ENCODE measurements at regions not wholly inside any gene's neighbourhood (a gene's known extent, or its start where the extent isn't known, plus 50 kb on each side); places are given as distances from the start of the nearest gene placed in this dataset.

GRCh38 chr4:159980826-159981468 lies 878.1 kb downstream of the RAPGEF2 start:
- ChIA-PET POLR2A (no interaction called here), CTCF (no interaction called here)
- no peaks in the 10 kb centered on the region for H3K27me3 Mint-ChIP-seq
- H3K4me3 Mint-ChIP-seq, result no peak overlapping the region
- H3K9me3 Mint-ChIP-seq, result peaks cover 4% of the 10 kb centered on the region
- no peak for DNase-seq
- H3K27ac Mint-ChIP-seq, result no peak overlapping the region
- H3K4me1 Mint-ChIP-seq (ENCODE audit: low read depth), result no peaks in the 10 kb centered on the region
- intact Hi-C loops (cut with micrococcal nuclease), result no loop called here
- no peaks in the 10 kb centered on the region for H3K36me3 Mint-ChIP-seq

- ChIA-PET POLR2A (no interaction called here), CTCF (no interaction called here)
- DNase-seq, result no peak
- no peaks in the 10 kb centered on the region for H3K36me3 Mint-ChIP-seq
- H3K27ac Mint-ChIP-seq, result no peak overlapping the region
- intact Hi-C loops (cut with micrococcal nuclease), result no loop called here
- H3K4me1 Mint-ChIP-seq (ENCODE audit: low read depth), result no peaks in the 10 kb centered on the region
- no peaks in the 10 kb centered on the region for H3K27me3 Mint-ChIP-seq
- H3K9me3 Mint-ChIP-seq, result peaks cover 7% of the 10 kb centered on the region
- H3K4me3 Mint-ChIP-seq, result no peak overlapping the region
These were observed 878.6 kb downstream of the RAPGEF2 start for GRCh38 chr4:159981469-159981856.

GRCh38 chr4:159983082-159983481 lies 880.2 kb downstream of the RAPGEF2 start:
- no peak overlapping the region for H3K4me3 Mint-ChIP-seq
- H3K9me3 Mint-ChIP-seq, result peaks cover 6% of the 10 kb centered on the region
- ChIA-PET POLR2A (no interaction called here), CTCF (no interaction called here)
- H3K27me3 Mint-ChIP-seq, result no peaks in the 10 kb centered on the region
- no peak for DNase-seq
- intact Hi-C loops (cut with micrococcal nuclease), result no loop called here
- H3K4me1 Mint-ChIP-seq (ENCODE audit: low read depth), result no peaks in the 10 kb centered on the region
- no peak overlapping the region for H3K27ac Mint-ChIP-seq
- H3K36me3 Mint-ChIP-seq, result no peaks in the 10 kb centered on the region

GRCh38 chr4:160009656-160010493 lies 907.0 kb downstream of the RAPGEF2 start:
- ChIA-PET POLR2A (no interaction called here), CTCF (no interaction called here)
- no peak for DNase-seq
- intact Hi-C loops (cut with micrococcal nuclease), result no loop called here
- H3K9me3 Mint-ChIP-seq, result peaks cover 19% of the 10 kb centered on the region
- no peaks in the 10 kb centered on the region for H3K36me3 Mint-ChIP-seq
- H3K4me1 Mint-ChIP-seq (ENCODE audit: low read depth), result no peaks in the 10 kb centered on the region
- no peak overlapping the region for H3K27ac Mint-ChIP-seq
- no peaks in the 10 kb centered on the region for H3K27me3 Mint-ChIP-seq
- H3K4me3 Mint-ChIP-seq, result no peak overlapping the region

- intact Hi-C loops (cut with micrococcal nuclease), result no loop called here
- Mint-ChIP-seq H3K4me1 (ENCODE audit: low read depth) (no peaks in the 10 kb centered on the region), H3K9me3 (peaks cover 3% of the 10 kb centered on the region), H3K4me3 (no peak overlapping the region), H3K27me3 (no peaks in the 10 kb centered on the region), H3K27ac (no peak overlapping the region), H3K36me3 (no peaks in the 10 kb centered on the region)
- ChIA-PET CTCF (no interaction called here), POLR2A (no interaction called here)
- no peak for DNase-seq
These were observed 917.1 kb downstream of the RAPGEF2 start for GRCh38 chr4:160019936-160020335.

GRCh38 chr4:160020804-160021203 lies 917.9 kb downstream of the RAPGEF2 start:
- Mint-ChIP-seq H3K36me3 (no peaks in the 10 kb centered on the region), H3K27ac (no peak overlapping the region), H3K9me3 (peaks cover 3% of the 10 kb centered on the region), H3K27me3 (no peaks in the 10 kb centered on the region), H3K4me1 (ENCODE audit: low read depth) (no peaks in the 10 kb centered on the region), H3K4me3 (no peak overlapping the region)
- CTCF ChIA-PET, result no interaction called here
- no peak for DNase-seq
- POLR2A ChIA-PET, result no interaction called here
- intact Hi-C loops (cut with micrococcal nuclease), result no loop called here

- DNase-seq, result no peak
- CTCF ChIA-PET, result no interaction called here
- peaks cover 3% of the 10 kb centered on the region for H3K9me3 Mint-ChIP-seq
These were observed 919.0 kb downstream of the RAPGEF2 start for GRCh38 chr4:160021870-160022269.

GRCh38 chr4:160026721-160027120 lies 923.8 kb downstream of the RAPGEF2 start:
- intact Hi-C loops (cut with micrococcal nuclease), result no loop called here
- Mint-ChIP-seq H3K4me1 (ENCODE audit: low read depth) (no peaks in the 10 kb centered on the region), H3K36me3 (no peaks in the 10 kb centered on the region), H3K27me3 (no peaks in the 10 kb centered on the region), H3K27ac (no peak overlapping the region), H3K4me3 (no peak overlapping the region), H3K9me3 (peaks cover 3% of the 10 kb centered on the region)
- POLR2A ChIA-PET, result no interaction called here
- DNase-seq, result no peak
- CTCF ChIA-PET, result no interaction called here

More at GRCh38 chr4:160021870-160022269, 919.0 kb downstream of the RAPGEF2 start:
- Mint-ChIP-seq H3K4me1 (ENCODE audit: low read depth) (no peaks in the 10 kb centered on the region), H3K27me3 (no peaks in the 10 kb centered on the region), H3K36me3 (no peaks in the 10 kb centered on the region), H3K4me3 (no peak overlapping the region), H3K27ac (no peak overlapping the region)
- intact Hi-C loops (cut with micrococcal nuclease), result no loop called here
- POLR2A ChIA-PET, result no interaction called here

GRCh38 chr4:160034501-160034900 lies 931.6 kb downstream of the RAPGEF2 start:
- no peak for DNase-seq
- Mint-ChIP-seq H3K27me3 (no peaks in the 10 kb centered on the region), H3K4me3 (no peak overlapping the region), H3K9me3 (peaks cover 12% of the 10 kb centered on the region), H3K27ac (no peak overlapping the region), H3K36me3 (no peaks in the 10 kb centered on the region), H3K4me1 (ENCODE audit: low read depth) (no peaks in the 10 kb centered on the region)
- ChIA-PET POLR2A (no interaction called here), CTCF (no interaction called here)
- intact Hi-C loops (cut with micrococcal nuclease), result no loop called here

GRCh38 chr4:160038615-160039014 lies 935.7 kb downstream of the RAPGEF2 start:
- intact Hi-C loops (cut with micrococcal nuclease), result no loop called here
- Mint-ChIP-seq H3K27ac (no peak overlapping the region), H3K27me3 (no peaks in the 10 kb centered on the region), H3K9me3 (peaks cover 18% of the 10 kb centered on the region), H3K4me3 (no peak overlapping the region), H3K36me3 (no peaks in the 10 kb centered on the region), H3K4me1 (ENCODE audit: low read depth) (no peaks in the 10 kb centered on the region)
- ChIA-PET POLR2A (no interaction called here), CTCF (no interaction called here)
- no peak for DNase-seq

GRCh38 chr4:160044693-160045092 lies 941.8 kb downstream of the RAPGEF2 start:
- intact Hi-C loops (cut with micrococcal nuclease), result no loop called here
- no peaks in the 10 kb centered on the region for H3K36me3 Mint-ChIP-seq
- no peaks in the 10 kb centered on the region for H3K4me1 Mint-ChIP-seq (ENCODE audit: low read depth)
- H3K9me3 Mint-ChIP-seq, result peaks cover 17% of the 10 kb centered on the region
- H3K27me3 Mint-ChIP-seq, result no peaks in the 10 kb centered on the region
- H3K4me3 Mint-ChIP-seq, result no peak overlapping the region
- ChIA-PET CTCF (no interaction called here), POLR2A (no interaction called here)
- no peak for DNase-seq
- H3K27ac Mint-ChIP-seq, result no peak overlapping the region

- no peaks in the 10 kb centered on the region for H3K36me3 Mint-ChIP-seq
- no peaks in the 10 kb centered on the region for H3K27me3 Mint-ChIP-seq
- ChIA-PET POLR2A (no interaction called here), CTCF (no interaction called here)
- H3K9me3 Mint-ChIP-seq, result peaks cover 12% of the 10 kb centered on the region
- DNase-seq, result no peak
- no peak overlapping the region for H3K27ac Mint-ChIP-seq
- intact Hi-C loops (cut with micrococcal nuclease), result no loop called here
- no peak overlapping the region for H3K4me3 Mint-ChIP-seq
- H3K4me1 Mint-ChIP-seq (ENCODE audit: low read depth), result no peaks in the 10 kb centered on the region
These were observed 979.7 kb downstream of the RAPGEF2 start for GRCh38 chr4:160082432-160083207.

- POLR2A ChIA-PET, result no interaction called here
- H3K36me3 Mint-ChIP-seq, result no peaks in the 10 kb centered on the region
- intact Hi-C loops (cut with micrococcal nuclease), result no loop called here
- no peak for DNase-seq
- H3K4me3 Mint-ChIP-seq, result no peak overlapping the region
- CTCF ChIA-PET, result no interaction called here
- no peaks in the 10 kb centered on the region for H3K4me1 Mint-ChIP-seq (ENCODE audit: low read depth)
- peaks cover 15% of the 10 kb centered on the region for H3K9me3 Mint-ChIP-seq
- H3K27me3 Mint-ChIP-seq, result no peaks in the 10 kb centered on the region
- H3K27ac Mint-ChIP-seq, result no peak overlapping the region
These were observed 988.8 kb downstream of the RAPGEF2 start for GRCh38 chr4:160091631-160092030.

Measured in activated CD4-positive, alpha-beta memory T cell treated with anti-CD3 and anti-CD28 coated beads for 36 hours (primary cell).